COLO829 (cell line): ENCODE measurements at regions not wholly inside any gene's neighbourhood (a gene's known extent, or its start where the extent isn't known, plus 50 kb on each side); places are given as distances from the start of the nearest gene placed in this dataset.
A peak's percentile ranks its signal among the peaks of the same experiment; 100 is the strongest.

Experiments
- DNase-seq: peaks from one replicate; pipeline ENCODE4 v3.0.0; 2012; ENCODE audit warnings: low spot score

DNA sequence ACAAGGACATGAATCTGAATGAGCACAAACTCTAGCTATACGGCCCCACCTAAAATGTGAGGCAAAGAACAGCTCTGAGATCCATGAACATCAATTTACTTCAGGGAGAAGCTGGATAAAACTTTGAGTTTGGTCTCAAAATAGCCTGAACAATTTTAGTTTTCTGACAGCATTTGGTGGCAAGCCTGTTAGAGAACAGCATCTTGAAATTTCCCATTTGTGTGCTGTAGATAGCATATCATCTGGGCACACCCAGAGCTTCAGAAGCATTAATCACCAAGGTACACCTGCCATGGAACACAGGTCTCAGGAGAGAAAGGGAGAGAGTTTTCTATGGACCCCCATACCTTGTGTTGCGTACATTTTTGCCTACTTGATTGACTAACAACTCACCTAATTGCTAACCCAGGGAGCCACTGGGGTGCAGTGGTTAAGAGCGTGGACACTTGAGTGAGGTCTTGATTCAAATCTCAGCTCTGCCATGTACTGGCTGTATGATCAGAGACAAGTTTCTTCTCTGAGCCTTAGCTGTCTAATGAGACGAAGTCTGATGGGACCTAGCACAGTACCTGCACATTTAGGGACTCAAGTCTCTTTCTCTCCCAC, 264.9 kb downstream of the PIK3R1 start:
- DNase-seq = no peak

DNA sequence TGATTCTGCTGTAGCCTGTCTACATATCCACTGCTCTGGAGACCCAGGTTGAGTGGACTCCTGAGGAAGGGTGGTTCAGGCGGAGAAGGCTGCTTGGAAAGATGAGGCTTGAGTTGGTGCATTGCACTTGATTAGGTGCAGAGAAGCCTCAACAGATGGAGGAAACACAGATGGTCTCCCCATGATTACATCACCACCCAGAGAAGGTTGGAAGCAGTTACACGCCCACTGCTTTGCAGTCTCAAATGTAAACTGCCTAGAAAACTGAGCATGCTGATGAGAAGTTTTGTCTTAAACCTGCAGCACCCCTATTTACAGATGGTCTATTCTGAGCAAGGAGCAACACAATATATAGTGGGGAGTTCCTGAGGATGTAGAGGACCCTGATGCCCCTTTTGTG, 266.6 kb downstream of the PIK3R1 start:
- DNase-seq = no peak

- DNase-seq = no peak
Measured at GRCh38 chr5:68484307-68485068, 268.9 kb downstream of the PIK3R1 start.

GRCh38 chr5:68489556-68489955, 274.0 kb downstream of the PIK3R1 start:
- DNase-seq = no peak

- DNase-seq = no peak
Measured at GRCh38 chr5:68490406-68490805, 274.9 kb downstream of the PIK3R1 start.

- no peak for DNase-seq
Measured at GRCh38 chr5:68494771-68495170, 279.2 kb downstream of the PIK3R1 start.

GRCh38 chr5:68499987-68500386, 284.4 kb downstream of the PIK3R1 start:
- DNase-seq = no peak

DNA sequence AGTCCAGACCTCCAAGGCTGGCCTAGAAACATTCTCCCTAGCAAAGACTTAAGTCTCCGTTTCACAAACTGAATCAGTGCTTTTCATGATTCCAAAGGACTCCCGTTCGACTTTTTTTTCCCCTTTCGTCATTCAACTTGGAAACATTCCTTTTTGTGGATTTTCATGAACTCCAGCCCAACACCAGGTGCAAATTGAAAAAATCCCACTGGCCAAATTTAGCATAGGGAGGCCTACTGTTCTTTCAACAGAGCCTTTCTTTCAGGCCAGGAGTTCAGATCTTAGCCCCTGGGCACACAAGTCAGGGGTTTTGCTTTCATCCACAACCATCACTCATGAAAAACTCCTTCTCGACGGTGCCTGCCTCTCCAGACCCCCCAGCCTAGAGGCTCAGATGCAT, 285.3 kb downstream of the PIK3R1 start:
- no peak for DNase-seq

DNA sequence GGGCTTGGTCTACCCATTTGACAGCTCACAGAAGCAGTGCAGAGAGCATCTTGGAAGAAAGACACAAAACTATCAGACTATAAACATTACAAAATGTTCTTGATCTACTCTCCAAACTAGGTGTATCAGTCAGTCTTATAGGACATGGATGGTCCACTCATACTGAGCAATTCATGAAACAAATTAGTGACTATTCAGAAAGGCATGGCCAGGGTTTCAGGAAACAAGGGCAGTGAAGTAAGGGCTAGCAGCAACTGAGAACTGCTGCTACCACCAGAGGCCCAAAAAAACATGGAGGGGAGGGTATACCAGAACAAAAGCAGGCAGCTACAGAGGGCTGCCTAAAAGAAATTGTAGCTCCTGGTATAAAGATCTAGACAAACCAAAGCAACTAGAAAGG, 287.0 kb downstream of the PIK3R1 start:
- DNase-seq = no peak

- no peak for DNase-seq
Measured at GRCh38 chr5:68504306-68504705, 288.8 kb downstream of the PIK3R1 start.

DNA sequence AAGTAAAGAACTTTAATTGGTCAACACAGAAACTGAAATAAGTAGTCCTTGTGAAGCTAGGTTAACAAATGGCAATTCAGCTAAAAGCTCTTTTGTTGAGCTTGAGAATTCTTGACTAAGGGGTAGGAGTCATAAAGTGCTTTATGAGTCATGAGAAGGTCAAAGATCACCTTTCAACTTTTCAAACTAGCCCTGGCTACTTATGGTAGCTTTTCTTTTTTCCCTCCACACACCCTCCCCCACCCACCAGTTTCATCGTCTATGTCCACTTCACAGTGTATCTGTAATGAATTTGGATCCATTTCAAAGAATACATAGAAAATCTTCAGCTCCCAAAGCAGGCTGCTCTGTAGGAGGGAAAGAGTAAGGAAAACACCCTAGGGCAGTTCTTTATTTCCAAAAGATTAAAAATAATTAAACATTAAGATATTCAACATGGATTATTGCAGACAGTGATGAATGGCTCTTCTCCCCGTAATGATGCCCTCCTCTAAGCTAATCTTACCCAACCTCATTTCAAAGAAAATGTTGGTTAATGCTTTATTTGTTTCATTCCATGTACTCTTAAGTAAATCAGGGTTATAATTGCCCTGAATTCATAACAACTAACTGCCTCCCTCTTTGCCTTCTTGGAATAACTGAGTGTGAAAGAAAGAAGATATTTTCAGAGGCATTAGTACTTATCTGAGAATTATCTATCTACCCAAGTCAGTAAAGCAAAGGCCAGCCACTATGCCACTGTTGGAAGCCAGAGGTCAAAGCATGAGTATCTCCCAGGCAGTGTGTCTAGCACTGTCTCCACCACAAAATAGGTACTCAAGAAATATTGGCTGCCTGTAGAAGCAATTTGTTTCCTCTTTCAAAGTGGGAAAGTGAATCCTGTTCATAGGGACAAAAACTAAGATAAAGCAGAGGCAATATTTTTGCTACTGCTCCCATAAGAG, 290.6 kb downstream of the PIK3R1 start:
- DNase-seq = peak; percentile 65

GRCh38 chr5:68515514-68515913, 300.0 kb downstream of the PIK3R1 start:
- no peak for DNase-seq

DNA sequence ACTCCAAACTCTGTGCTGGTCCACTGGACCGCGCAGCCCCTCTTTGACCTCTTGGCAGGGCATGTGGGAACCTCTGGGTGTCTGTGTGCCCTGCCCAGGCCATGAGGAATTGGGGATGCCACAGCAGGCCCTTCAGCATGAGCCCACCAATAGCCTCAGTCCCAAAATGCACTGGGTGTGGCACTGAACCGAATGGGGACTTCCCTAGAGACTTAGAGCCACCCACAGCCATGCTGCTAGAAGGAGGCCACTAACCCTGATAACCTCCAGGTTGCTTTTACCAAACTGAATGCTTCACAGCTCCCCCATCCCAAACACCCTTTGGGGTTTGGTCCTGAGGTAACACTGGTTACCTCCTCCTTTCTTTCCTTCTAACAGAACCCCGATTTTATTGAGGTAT, 302.7 kb downstream of the PIK3R1 start:
- DNase-seq = no peak

GRCh38 chr5:68519143-68519542, 303.6 kb downstream of the PIK3R1 start:
- no peak for DNase-seq

GRCh38 chr5:68521776-68522175, 306.2 kb downstream of the PIK3R1 start:
- no peak for DNase-seq

DNA sequence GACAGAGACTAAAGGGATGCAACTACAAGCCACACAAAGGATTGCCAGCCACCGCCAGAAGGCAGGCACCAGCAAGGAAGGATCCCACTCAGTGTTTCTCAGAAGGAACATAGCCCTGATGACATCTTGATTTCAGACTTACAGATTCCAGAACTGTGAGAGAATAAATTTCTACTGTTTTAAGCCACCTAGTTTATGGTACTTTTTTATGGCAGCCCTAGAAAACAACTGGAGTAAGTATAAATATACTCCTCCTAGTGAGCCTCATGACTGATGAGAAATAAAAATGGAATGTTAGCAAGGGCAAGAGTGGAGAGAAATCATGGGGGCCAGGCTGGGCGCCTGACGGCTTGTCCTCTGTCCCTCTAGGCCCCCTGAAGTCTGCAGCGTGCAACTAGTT, 307.3 kb downstream of the PIK3R1 start:
- DNase-seq = no peak

DNA sequence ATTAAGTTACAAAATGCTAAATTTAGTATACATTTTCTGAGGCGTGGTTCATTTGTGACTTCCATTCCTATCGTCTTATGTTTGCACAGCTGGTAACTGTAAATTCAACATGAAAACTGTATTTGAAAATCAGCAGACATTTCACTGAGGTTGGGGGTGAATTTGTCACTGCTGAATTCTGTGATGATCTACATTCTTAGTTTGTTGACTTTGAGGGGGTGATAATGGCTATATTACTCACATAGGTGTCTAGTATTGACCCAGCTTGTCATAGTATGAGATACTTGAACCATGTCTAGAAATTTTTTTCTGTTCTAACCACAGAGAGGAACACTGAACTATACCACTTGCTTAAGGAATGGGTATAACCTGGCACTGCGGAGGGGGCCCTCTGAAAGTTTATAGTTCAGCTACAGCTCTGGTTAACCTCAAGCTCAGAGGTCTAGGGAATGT, 313.3 kb downstream of the PIK3R1 start:
- no peak for DNase-seq

DNA sequence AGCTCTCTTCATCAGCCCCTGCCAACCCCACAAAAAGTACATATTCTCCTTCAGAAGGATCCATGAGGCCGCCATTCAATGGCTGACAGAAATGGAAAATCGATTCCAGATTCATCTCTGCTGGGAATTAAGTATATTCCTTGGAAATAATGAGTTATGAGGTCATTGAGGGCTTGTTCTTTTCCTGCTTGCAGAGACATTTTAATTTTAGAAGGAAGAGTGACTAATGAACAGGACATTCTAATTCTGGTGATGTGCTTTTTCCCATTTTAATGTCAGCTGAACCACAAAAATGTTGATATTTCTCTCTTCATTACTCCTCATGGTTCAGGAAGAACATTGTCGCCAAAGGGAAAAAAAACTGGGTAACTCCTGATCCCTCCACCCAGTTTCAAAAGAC, 314.0 kb downstream of the PIK3R1 start:
- no peak for DNase-seq

GRCh38 chr5:68531970-68532369, 316.4 kb downstream of the PIK3R1 start:
- no peak for DNase-seq

GRCh38 chr5:68533051-68533450, 317.5 kb downstream of the PIK3R1 start:
- no peak for DNase-seq

GRCh38 chr5:68533571-68534084, 318.1 kb downstream of the PIK3R1 start:
- no peak for DNase-seq

DNA sequence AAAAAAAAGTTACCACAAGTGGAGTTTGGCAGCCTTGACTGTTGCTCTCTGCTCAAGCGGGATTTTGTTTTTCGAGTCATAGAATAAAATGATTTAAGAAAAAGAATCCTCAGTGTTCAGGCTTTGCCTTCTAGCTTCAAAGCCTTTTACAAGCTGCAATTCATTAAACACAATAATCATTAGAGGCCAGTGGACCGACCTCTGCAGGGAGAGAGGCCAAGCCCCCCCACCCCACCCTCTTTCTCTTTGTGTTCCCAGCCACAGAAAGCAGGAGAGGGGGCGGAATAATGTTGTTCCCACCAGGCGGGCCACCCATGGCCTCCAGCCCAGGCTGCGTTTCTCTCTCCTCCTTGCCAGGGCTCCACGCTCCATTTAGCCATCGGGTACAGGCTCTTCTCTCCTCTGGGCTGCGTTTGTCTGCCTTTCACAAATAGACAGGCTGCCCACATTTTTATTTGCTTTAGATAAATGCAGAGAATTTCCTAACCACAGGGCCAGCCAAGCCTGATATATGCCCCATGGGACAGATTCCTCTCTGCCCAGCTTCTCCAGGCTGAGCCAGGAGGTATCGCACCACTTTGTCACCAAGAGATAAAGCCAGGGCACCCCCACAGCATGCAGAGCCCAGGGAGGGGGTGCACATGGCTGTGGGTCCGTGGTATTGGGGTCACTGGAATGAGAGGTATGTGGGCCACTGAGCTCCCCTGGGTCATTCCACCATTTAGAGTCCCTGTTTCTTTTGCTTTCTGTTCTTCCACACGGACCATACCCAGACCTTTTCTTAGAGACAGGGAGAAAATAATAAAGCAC, 318.8 kb downstream of the PIK3R1 start:
- DNase-seq = no peak
